H1 (cell line): ENCODE measurements at regions not wholly inside any gene's neighbourhood (a gene's known extent, or its start where the extent isn't known, plus 50 kb on each side); places are given as distances from the start of the nearest gene placed in this dataset.

ENCODE experiments used
- CTCF ChIA-PET: fragments of 300-600 bp; sonication (Branson Sonifier 250); formaldehyde crosslinking; loops from one replicate; lab custom pipeline; 2021; ENCODE audit not compliant: partially characterized antibody; lab: Charles Lee
- POLR2A ChIA-PET: fragments of 300-600 bp; sonication (Branson Sonifier 250); formaldehyde crosslinking; loops from one replicate; lab custom pipeline; 2021; ENCODE audit warnings: inconsistent platforms; ENCODE audit not compliant: partially characterized antibody; lab: Charles Lee
- DNase-seq, 2 experiments: peaks; one replicate each; pipeline versions ENCODE4 v3.0.0 to v3.0.0-alpha.2; 2010 to 2022; ENCODE audit warnings: low spot score in 2 of 2, low read depth in 1 of 2, mixed read lengths in 1 of 2
- FAIRE-seq: peaks from 2 replicates; lab custom pipeline; 2011; peaks lifted over from hg19 to GRCh38; lab: Jason Lieb, UNC
- H2AFZ ChIP-seq: 2 replicates; pipeline ENCODE4 v1.8.1; 2012; ENCODE audit warnings: low read length, inconsistent platforms
- H2AK5ac ChIP-seq: 2 replicates; pipeline ENCODE4 v1.6.1; 2013; ENCODE audit warnings: low read depth, low read length
- H2BK120ac ChIP-seq: replicated peaks from 2 replicates; pipeline ENCODE3; 2013; ENCODE audit warnings: low read depth, low read length, inconsistent platforms
- H2BK12ac ChIP-seq: 2 replicates; pipeline ENCODE4 v1.6.1; 2013; ENCODE audit warnings: low read depth, low read length
- H2BK15ac ChIP-seq: 2 replicates; pipeline ENCODE4 v1.6.1; 2013; ENCODE audit warnings: low read length
- H2BK20ac ChIP-seq: 2 replicates; pipeline ENCODE4 v1.6.1; 2013; ENCODE audit warnings: low read length
- H2BK5ac ChIP-seq: 2 replicates; pipeline ENCODE4 v1.6.1; 2013; ENCODE audit warnings: low read depth, low read length
- H3K14ac ChIP-seq: 2 replicates; pipeline ENCODE4 v1.6.1; 2013; ENCODE audit warnings: inconsistent platforms; ENCODE audit not compliant: insufficient read length
- H3K18ac ChIP-seq: 2 replicates; pipeline ENCODE4 v1.6.1; 2013; ENCODE audit warnings: low read length; ENCODE audit errors: extremely low read depth
- H3K23ac ChIP-seq: 2 replicates; pipeline ENCODE4 v1.6.1; 2013; ENCODE audit warnings: inconsistent platforms; ENCODE audit not compliant: insufficient read length
- H3K23me2 ChIP-seq: 2 replicates; pipeline ENCODE4 v1.6.1; 2013; ENCODE audit warnings: low read depth, low read length
- H3K27ac ChIP-seq: 2 replicates; pipeline ENCODE4 v1.6.1; 2011; ENCODE audit warnings: low read depth, low read length, inconsistent platforms
- H3K27me3 ChIP-seq, 4 experiments: replicated peaks in 1 of 4; 1 replicate in 1 of 4; 2 replicates in 3 of 4; pipeline versions ENCODE4 v1.6.1 to v1.8.1; 2011 to 2013; ENCODE audit warnings: low read length in 3 of 4, mild to moderate bottlenecking in 3 of 4, inconsistent platforms in 2 of 4, mixed read lengths in 2 of 4, moderate library complexity in 1 of 4; ENCODE audit not compliant: control insufficient read depth in 3 of 4, insufficient read depth in 3 of 4; ENCODE audit errors: extremely low read depth in 1 of 4
- H3K36me3 ChIP-seq, 4 experiments: 2 replicates each; pipeline versions ENCODE4 v1.6.1 to v1.8.1; 2011 to 2013; ENCODE audit warnings: mild to moderate bottlenecking in 4 of 4, low read length in 3 of 4, moderate library complexity in 2 of 4, control low read depth in 1 of 4, inconsistent platforms in 1 of 4; ENCODE audit not compliant: insufficient read depth in 4 of 4, control insufficient read depth in 2 of 4
- H3K4ac ChIP-seq: replicated peaks from 2 replicates; pipeline ENCODE3; 2013; ENCODE audit warnings: low read length, low read depth, mixed read lengths, inconsistent platforms; ENCODE audit not compliant: insufficient read length
- H3K4me1 ChIP-seq, 4 experiments: replicated peaks in 1 of 4; 1 replicate in 1 of 4; 2 replicates in 3 of 4; pipeline versions ENCODE4 v1.6.1 to v1.8.1; 2011 to 2013; ENCODE audit warnings: low read length in 3 of 4, inconsistent platforms in 2 of 4, mixed read lengths in 1 of 4; ENCODE audit not compliant: insufficient read depth in 4 of 4, control insufficient read depth in 3 of 4
- H3K4me2 ChIP-seq, 2 experiments: 2 replicates each; pipeline versions ENCODE4 v1.6.1 to v1.8.1; 2011 to 2013; ENCODE audit warnings: low read depth in 2 of 2, low read length in 2 of 2, control low read depth in 1 of 2, inconsistent platforms in 1 of 2, mild to moderate bottlenecking in 1 of 2; ENCODE audit not compliant: insufficient read depth in 1 of 2
- H3K4me3 ChIP-seq, 4 experiments: fragments of 200-600, 300-600 bp in 1 of 4; sonication (generic), shearing (Covaris generic), sonication (Bioruptor Twin) in 1 of 4; 2 replicates each; pipeline versions ENCODE4 v1.5.1 to v1.8.1; 2011 to 2016; ENCODE audit warnings: low read length in 4 of 4, low read depth in 3 of 4, control low read depth in 2 of 4, inconsistent platforms in 2 of 4, mild to moderate bottlenecking in 2 of 4, mixed read lengths in 1 of 4, moderate library complexity in 1 of 4; ENCODE audit not compliant: insufficient read depth in 2 of 4; ENCODE audit errors: extremely low read depth in 1 of 4
- H3K56ac ChIP-seq: replicated peaks from 2 replicates; pipeline ENCODE3; 2013; ENCODE audit warnings: low read depth, mild to moderate bottlenecking, mixed read lengths, low read length, inconsistent platforms; ENCODE audit not compliant: insufficient read length
- H3K79me1 ChIP-seq: 2 replicates; pipeline ENCODE4 v1.6.1; 2013; ENCODE audit warnings: low read depth, low read length, control low read depth
- H3K79me2 ChIP-seq, 2 experiments: 2 replicates each; pipeline versions ENCODE4 v1.6.1 to v1.8.1; 2012 to 2013; ENCODE audit warnings: low read length in 2 of 2, mild to moderate bottlenecking in 2 of 2, inconsistent platforms in 1 of 2; ENCODE audit not compliant: insufficient read depth in 2 of 2, control insufficient read depth in 1 of 2
- H3K9ac ChIP-seq, 4 experiments: replicated peaks in 1 of 4; 1 replicate in 1 of 4; 2 replicates in 3 of 4; pipeline versions ENCODE4 v1.6.1 to v1.8.1; 2011 to 2013; ENCODE audit warnings: low read depth in 3 of 4, low read length in 3 of 4, control low read depth in 2 of 4, mild to moderate bottlenecking in 2 of 4, moderate library complexity in 2 of 4, inconsistent platforms in 1 of 4; ENCODE audit errors: extremely low read depth in 1 of 4
- H3K9me3 ChIP-seq, 2 experiments: 2 replicates each; pipeline versions ENCODE4 v1.6.1 to v1.8.1; 2012 to 2013; ENCODE audit warnings: mild to moderate bottlenecking in 2 of 2, moderate library complexity in 2 of 2, control low read depth in 1 of 2, inconsistent platforms in 1 of 2, low read depth in 1 of 2, low read length in 1 of 2, mixed read lengths in 1 of 2; ENCODE audit not compliant: insufficient read depth in 2 of 2
- H4K20me1 ChIP-seq, 2 experiments: replicated peaks in 1 of 2; 2 replicates each; pipeline versions ENCODE3 to v1.8.1; 2011 to 2013; ENCODE audit warnings: inconsistent platforms in 2 of 2, low read length in 2 of 2, mild to moderate bottlenecking in 1 of 2; ENCODE audit not compliant: insufficient read depth in 2 of 2, control insufficient read depth in 1 of 2
- H4K5ac ChIP-seq: 2 replicates; pipeline ENCODE4 v1.6.1; 2013; ENCODE audit warnings: low read length, low read depth, mixed read lengths, inconsistent platforms; ENCODE audit not compliant: insufficient read length
- H4K8ac ChIP-seq: 2 replicates; pipeline ENCODE4 v1.8.0; 2013; ENCODE audit warnings: mild to moderate bottlenecking, moderate library complexity, low read length, inconsistent platforms; ENCODE audit not compliant: insufficient read depth; ENCODE audit errors: extremely low read depth
- H4K91ac ChIP-seq: replicated peaks from 2 replicates; pipeline ENCODE3; 2013; ENCODE audit warnings: low read length, mixed read lengths, inconsistent platforms; ENCODE audit not compliant: insufficient read length
- CEBPB ChIP-seq: IDR thresholded peaks from 2 replicates; pipeline ENCODE4 v1.6.1; 2012; ENCODE audit warnings: low read depth, low read length
- CHD1 ChIP-seq: IDR thresholded peaks from 2 replicates; pipeline ENCODE4 v1.6.1; 2012; ENCODE audit warnings: low read depth, low read length, improper control_type of control experiment
- CREB1 ChIP-seq: IDR thresholded peaks from 2 replicates; pipeline ENCODE4 v1.6.1; 2012; ENCODE audit warnings: inconsistent platforms
- KDM4A ChIP-seq: IDR thresholded peaks from one replicate; pipeline ENCODE4 v1.7.1; 2012; ENCODE audit warnings: low read depth, mild to moderate bottlenecking, moderate library complexity, low read length, inconsistent platforms; ENCODE audit not compliant: severe bottlenecking
- PHF8 ChIP-seq: fragments of 200-600 bp; sonication (generic); conservative IDR thresholded peaks from 2 replicates; pipeline ENCODE4 v1.7.1; 2012; ENCODE audit warnings: low read depth, mild to moderate bottlenecking, inconsistent platforms, low read length, moderate library complexity
- POLR2A ChIP-seq, 2 experiments: IDR thresholded peaks; 1 replicate in 1 of 2; 2 replicates in 1 of 2; pipeline ENCODE4 v1.6.1; 2011; ENCODE audit warnings: low read depth in 2 of 2, low read length in 2 of 2, mild to moderate bottlenecking in 2 of 2; ENCODE audit errors: control extremely low read depth in 1 of 2
- SIX5 ChIP-seq: IDR thresholded peaks from 2 replicates; pipeline ENCODE4 v1.6.1; 2011; ENCODE audit warnings: mild to moderate bottlenecking, low read depth, low read length
- SUZ12 ChIP-seq: fragments of 200-600 bp; sonication (generic); IDR thresholded peaks from 2 replicates; pipeline ENCODE4 v1.6.1; 2012; ENCODE audit warnings: mild to moderate bottlenecking, inconsistent platforms, low read length, moderate library complexity, mixed read lengths
- WGBS, 2 experiments: shearing (Covaris generic) in 1 of 2; methylation state at CpG; one replicate each; pipeline versions ENCODE4 v1.1.6 to v1.1.7; 2013 to 2015; ENCODE audit warnings: low lambda C conversion rate in 2 of 2, mixed read lengths in 2 of 2, inconsistent platforms in 1 of 2, low coverage in 1 of 2, missing lambda C conversion rate in 1 of 2; ENCODE audit not compliant: insufficient replicate concordance in 2 of 2, insufficient coverage in 1 of 2, insufficient read length in 1 of 2; ENCODE audit errors: extremely low coverage in 1 of 2, missing lambda C conversion rate in 1 of 2; 5-methylcytosine and 5-hydroxymethylcytosine counted together
- TF ChIP-seq, protein P1 (sequence below): IDR thresholded peaks from 2 replicates; pipeline ENCODE4 v1.6.1; 2012; ENCODE audit warnings: inconsistent platforms
- TF ChIP-seq, protein P2 (sequence below): IDR thresholded peaks from 2 replicates; pipeline ENCODE4 v1.6.1; 2011; ENCODE audit warnings: low read depth, mild to moderate bottlenecking, low read length; ENCODE audit not compliant: insufficient read depth

DNA sequence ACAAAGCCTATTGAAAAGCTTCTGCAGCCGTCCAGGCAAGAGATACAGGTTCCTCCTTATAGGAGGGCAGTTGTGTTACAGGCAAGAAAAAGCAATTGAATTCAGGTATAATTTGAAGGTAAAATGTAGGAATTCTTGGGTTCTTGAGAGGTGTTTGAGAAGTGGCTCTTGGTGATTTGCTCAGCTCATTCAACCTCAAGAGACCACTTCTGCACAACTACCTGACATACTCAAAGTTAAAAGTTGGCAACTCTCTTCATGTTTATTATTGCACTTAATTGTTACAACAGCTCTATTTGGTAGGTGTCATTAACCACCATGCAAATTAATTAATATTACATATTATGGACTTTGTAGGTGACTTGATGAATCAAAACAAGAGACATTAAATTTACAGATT, 753.2 kb downstream of the ADCYAP1 start:
- Histone ChIP-seq H2BK15ac (no peak overlapping the region), H2AFZ (no peak overlapping the region), H3K4ac (no peak overlapping the region), H2AK5ac (no peak overlapping the region), H3K79me2 (no peaks in the 10 kb centered on the region), H2BK20ac (no peak overlapping the region), H2BK120ac (no peak overlapping the region), H3K18ac (no peak overlapping the region), H3K4me2 (no peak overlapping the region), H4K5ac (no peak overlapping the region), H3K36me3 (no peaks in the 10 kb centered on the region), H3K9me3 (no peaks in the 10 kb centered on the region), H3K79me1 (no peaks in the 10 kb centered on the region), H3K56ac (no peak overlapping the region), H4K91ac (no peak overlapping the region), H3K4me3 (no peak overlapping the region), H4K20me1 (no peaks in the 10 kb centered on the region), H3K4me1 (no peaks in the 10 kb centered on the region), H3K27me3 (no peaks in the 10 kb centered on the region), H3K23ac (no peak overlapping the region), H3K14ac (no peak overlapping the region), H3K27ac (no peak overlapping the region), H4K8ac (no peak overlapping the region), H2BK5ac (no peak overlapping the region), H3K9ac (no peak overlapping the region), H2BK12ac (no peak overlapping the region), H3K23me2 (no peaks in the 10 kb centered on the region; the same call in 1 of the 2 replicates)
- no peak for DNase-seq
- no peak for FAIRE-seq
- POLR2A ChIA-PET: no interaction called here
- WGBS, 2 experiments: 77% methylated on average over 1 of the region's 1 CpG; no CpG with 5 or more reads in 1 of the 2 experiments
- CTCF ChIA-PET: interaction anchor here (1.6 kb wide), 1 partner anchor 8 kb away, joined by 7 read pairs; no protein-coding TSS in a partner anchor
- TF ChIP-seq, protein P1, sequence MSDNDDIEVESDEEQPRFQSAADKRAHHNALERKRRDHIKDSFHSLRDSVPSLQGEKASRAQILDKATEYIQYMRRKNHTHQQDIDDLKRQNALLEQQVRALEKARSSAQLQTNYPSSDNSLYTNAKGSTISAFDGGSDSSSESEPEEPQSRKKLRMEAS: no peak
- no peak for TF ChIP-seq PHF8
- TF ChIP-seq KDM4A: no peak
- no peak for TF ChIP-seq CREB1
- no peak for TF ChIP-seq SUZ12
- TF ChIP-seq SIX5: no peak
- TF ChIP-seq, protein P2, sequence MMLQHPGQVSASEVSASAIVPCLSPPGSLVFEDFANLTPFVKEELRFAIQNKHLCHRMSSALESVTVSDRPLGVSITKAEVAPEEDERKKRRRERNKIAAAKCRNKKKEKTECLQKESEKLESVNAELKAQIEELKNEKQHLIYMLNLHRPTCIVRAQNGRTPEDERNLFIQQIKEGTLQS: no peak
- TF ChIP-seq CHD1: no peak
- TF ChIP-seq CEBPB: no peak
- no peak for TF ChIP-seq POLR2A (IDR thresholded peaks at IDR 0.05; ENCODE audit: control extremely low read depth in 1 of 2, low read depth in 2 of 2, low read length in 2 of 2)
